Tibial artery (tissue), 4 donors: ENCODE measurements at regions not wholly inside any gene's neighbourhood (a gene's known extent, or its start where the extent isn't known, plus 50 kb on each side); places are given as distances from the start of the nearest gene placed in this dataset.

Experiments used
- DNase-seq, 2 donors: peaks; one replicate each; pipeline ENCODE4 v3.0.0-alpha.2; 2019
- H3K27ac ChIP-seq, 2 donors: fragments of 200-600 bp; sonication (generic) in 1 of 2; 1 replicate in 1 of 2; 2 replicates in 1 of 2; pipeline ENCODE4 v1.5.1; 2018 to 2019; ENCODE audit warnings: mild to moderate bottlenecking in 1 of 2
- H3K27me3 ChIP-seq, 2 donors: fragments of 200-600 bp; sonication (generic) in 1 of 2; one replicate each; pipeline versions ENCODE4 v1.5.1 to v1.6.0; 2016 to 2019
- H3K36me3 ChIP-seq, 3 donors: fragments of 200-600 bp; sonication (generic) in 2 of 3; one replicate each; pipeline ENCODE4 v1.5.1; 2016 to 2019; ENCODE audit warnings: mild to moderate bottlenecking in 2 of 3
- H3K4me1 ChIP-seq, 4 donors: fragments of 200-600 bp; sonication (generic) in 2 of 4; 1 replicate in 3 of 4; 2 replicates in 1 of 4; pipeline ENCODE4 v1.5.1; 2016 to 2019
- H3K4me3 ChIP-seq, 2 donors: fragments of 200-600 bp; sonication (generic) in 1 of 2; 1 replicate in 1 of 2; 2 replicates in 1 of 2; pipeline ENCODE4 v1.5.1; 2018 to 2019; ENCODE audit warnings: mild to moderate bottlenecking in 2 of 2
- H3K9me3 ChIP-seq, 3 donors: fragments of 200-600 bp; sonication (generic) in 1 of 3; one replicate each; pipeline ENCODE4 v1.5.1; 2016 to 2019
- intact Hi-C: fragments of 100-400 bp; cut with DNase I; formaldehyde crosslinking; loops from one replicate; pipeline ENCODE4 v1.15.0; 2023; ENCODE audit warnings: low total_unique reads
- TF ChIP-seq, protein P1 (sequence below), 2 experiments: fragments of 200-600 bp in 1 of 2; fragments of 450-650 bp in 1 of 2; IDR thresholded peaks; one replicate each; pipeline ENCODE4 v1.5.1; 2017 to 2019; ENCODE audit warnings: antibody characterized with exemption in 2 of 2, mild to moderate bottlenecking in 1 of 2, moderate library complexity in 1 of 2

GRCh38 chr9:80503671-80504281 lies 932.0 kb downstream of the TLE4 start:
- TF ChIP-seq, protein P1, sequence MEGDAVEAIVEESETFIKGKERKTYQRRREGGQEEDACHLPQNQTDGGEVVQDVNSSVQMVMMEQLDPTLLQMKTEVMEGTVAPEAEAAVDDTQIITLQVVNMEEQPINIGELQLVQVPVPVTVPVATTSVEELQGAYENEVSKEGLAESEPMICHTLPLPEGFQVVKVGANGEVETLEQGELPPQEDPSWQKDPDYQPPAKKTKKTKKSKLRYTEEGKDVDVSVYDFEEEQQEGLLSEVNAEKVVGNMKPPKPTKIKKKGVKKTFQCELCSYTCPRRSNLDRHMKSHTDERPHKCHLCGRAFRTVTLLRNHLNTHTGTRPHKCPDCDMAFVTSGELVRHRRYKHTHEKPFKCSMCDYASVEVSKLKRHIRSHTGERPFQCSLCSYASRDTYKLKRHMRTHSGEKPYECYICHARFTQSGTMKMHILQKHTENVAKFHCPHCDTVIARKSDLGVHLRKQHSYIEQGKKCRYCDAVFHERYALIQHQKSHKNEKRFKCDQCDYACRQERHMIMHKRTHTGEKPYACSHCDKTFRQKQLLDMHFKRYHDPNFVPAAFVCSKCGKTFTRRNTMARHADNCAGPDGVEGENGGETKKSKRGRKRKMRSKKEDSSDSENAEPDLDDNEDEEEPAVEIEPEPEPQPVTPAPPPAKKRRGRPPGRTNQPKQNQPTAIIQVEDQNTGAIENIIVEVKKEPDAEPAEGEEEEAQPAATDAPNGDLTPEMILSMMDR (IDR thresholded peaks at IDR 0.05) = no peak
- H3K4me3 ChIP-seq = no peak overlapping the region
- peaks cover 0 to 34% (median 16%) of the 10 kb centered on the region in 4 donors for H3K4me1 ChIP-seq
- peak overlapping the region; percentile 17 to 22 for H3K27ac ChIP-seq
- H3K36me3 ChIP-seq = no peaks in the 10 kb centered on the region
- H3K9me3 ChIP-seq = no peaks in the 10 kb centered on the region
- no peaks in the 10 kb centered on the region for H3K27me3 ChIP-seq
- intact Hi-C loops = no loop called here
- DNase-seq = no peak

DNA sequence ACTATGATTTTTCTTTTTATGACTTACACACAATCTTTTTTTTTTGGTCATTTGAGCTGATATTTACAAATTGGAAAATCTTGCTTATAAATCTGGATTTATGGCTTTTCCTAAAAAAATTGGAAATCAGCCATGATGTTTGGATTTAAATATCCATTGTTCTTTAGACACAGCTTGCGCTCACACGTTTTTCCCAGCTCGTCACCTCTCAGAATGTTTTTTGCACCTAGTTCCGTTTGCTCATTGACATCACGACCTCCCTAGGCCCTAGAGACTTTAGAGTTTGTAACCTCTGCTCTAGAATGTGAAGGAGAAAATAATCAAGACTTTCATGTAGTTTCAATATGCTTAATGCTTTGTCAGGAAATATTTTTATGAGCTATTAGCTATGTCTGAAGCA lies 930.5 kb downstream of the TLE4 start:
- Histone ChIP-seq H3K4me3 (no peak overlapping the region), H3K27me3 (no peaks in the 10 kb centered on the region), H3K27ac (no peak overlapping the region), H3K9me3 (no peaks in the 10 kb centered on the region), H3K4me1 (peaks cover 0 to 34% (median 16%) of the 10 kb centered on the region in 4 donors), H3K36me3 (no peaks in the 10 kb centered on the region)
- DNase-seq = no peak
- TF ChIP-seq, protein P1 (IDR thresholded peaks at IDR 0.05) = no peak
- intact Hi-C loops = no loop called here

DNA sequence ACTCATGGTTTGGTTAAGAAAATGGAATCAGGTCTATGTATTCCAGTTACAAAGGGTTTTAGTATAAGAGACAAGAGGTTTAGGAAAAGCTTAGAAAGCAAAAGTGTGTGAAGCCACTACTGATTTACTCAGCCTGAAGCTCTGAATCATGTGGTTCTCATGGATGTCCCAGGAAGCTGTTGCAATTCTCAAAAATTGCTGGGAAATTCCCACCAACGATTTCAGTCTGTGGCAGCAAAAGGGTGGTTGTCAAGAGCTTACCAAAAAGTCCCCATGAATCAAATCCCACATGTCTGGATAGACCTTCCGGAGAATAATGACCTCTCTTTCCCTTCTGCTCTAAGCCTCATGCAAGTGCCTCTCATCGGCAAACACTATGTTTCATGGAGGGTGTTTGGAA lies 929.9 kb downstream of the TLE4 start:
- Histone ChIP-seq H3K36me3 (no peaks in the 10 kb centered on the region), H3K4me1 (peaks cover 0 to 34% (median 16%) of the 10 kb centered on the region in 4 donors), H3K4me3 (no peak overlapping the region), H3K27ac (no peak overlapping the region), H3K27me3 (no peaks in the 10 kb centered on the region), H3K9me3 (no peaks in the 10 kb centered on the region)
- intact Hi-C loops = no loop called here
- no peak for DNase-seq
- TF ChIP-seq, protein P1 (IDR thresholded peaks at IDR 0.05) = no peak

DNA sequence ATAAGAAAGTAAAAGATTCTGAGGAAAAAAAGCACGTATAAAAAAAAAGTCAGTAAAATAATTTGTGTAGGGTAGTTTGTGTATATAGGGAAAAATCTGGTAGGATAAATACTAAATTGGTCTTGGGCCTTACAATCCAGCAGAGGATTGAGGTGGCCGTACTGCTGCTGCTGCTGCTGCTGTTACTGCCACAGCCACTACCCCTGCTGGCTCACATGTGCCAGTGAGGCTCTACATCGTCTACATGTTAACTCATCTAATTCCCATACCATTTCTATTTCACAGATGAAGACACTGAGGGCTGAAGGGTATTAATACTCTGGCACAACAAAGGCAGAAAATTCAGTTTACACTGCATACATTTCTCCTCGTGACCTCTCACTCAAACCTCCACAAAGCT lies 928.5 kb downstream of the TLE4 start:
- Histone ChIP-seq H3K27me3 (no peaks in the 10 kb centered on the region), H3K36me3 (no peaks in the 10 kb centered on the region), H3K27ac (no peak overlapping the region), H3K9me3 (no peaks in the 10 kb centered on the region), H3K4me1 (peaks cover 0 to 32% (median 16%) of the 10 kb centered on the region in 4 donors), H3K4me3 (no peak overlapping the region)
- no peak for DNase-seq
- intact Hi-C loops = no loop called here
- TF ChIP-seq, protein P1 (IDR thresholded peaks at IDR 0.05) = no peak

- DNase-seq = no peak
- intact Hi-C loops = no loop called here
- H3K27ac ChIP-seq = no peak overlapping the region
- H3K36me3 ChIP-seq = no peaks in the 10 kb centered on the region
- H3K4me3 ChIP-seq = no peak overlapping the region
- no peaks in the 10 kb centered on the region for H3K9me3 ChIP-seq
- no peaks in the 10 kb centered on the region for H3K27me3 ChIP-seq
- TF ChIP-seq, protein P1 (IDR thresholded peaks at IDR 0.05) = no peak
- peaks cover 0 to 9% (median under 1%) of the 10 kb centered on the region in 4 donors for H3K4me1 ChIP-seq
These were observed 926.3 kb downstream of the TLE4 start for GRCh38 chr9:80498001-80498555.
